IMR-90 (cell line): ENCODE measurements at regions not wholly inside any gene's neighbourhood (a gene's known extent, or its start where the extent isn't known, plus 50 kb on each side); places are given as distances from the start of the nearest gene placed in this dataset.

Source experiments
- ATAC-seq: fragments of 200-7000 bp; cut with Tn5 transposase; 2 replicates; pipeline ENCODE4 v1.9.1; 2020; ENCODE audit warnings: low read depth, mild to moderate bottlenecking, moderate library complexity
- BruUV-seq: library from RNA; stranded (reverse); fragments of 400-500 nt; replicated peaks from 2 replicates; lab custom pipeline; 2021; lab: Mats Ljungman, UMichigan
- CTCF ChIA-PET: fragments of 300-600 bp; formaldehyde crosslinking; extraction: SDS; loops from one replicate; lab custom pipeline; 2021; ENCODE audit warnings: antibody characterized with exemption; lab: Yijun Ruan, JAX
- POLR2A ChIA-PET: fragments of 300-600 bp; sonication (Branson Sonifier 250); formaldehyde crosslinking; loops from one replicate; lab custom pipeline; 2022; ENCODE audit warnings: antibody characterized with exemption; ENCODE audit not compliant: unreplicated experiment; lab: Charles Lee
- DNase-seq: peaks from one replicate; pipeline ENCODE4 v3.0.0; 2013
- H2AFZ ChIP-seq: replicated peaks from 2 replicates; pipeline ENCODE3; 2013; ENCODE audit warnings: low read length, mild to moderate bottlenecking; ENCODE audit not compliant: poor library complexity
- H2AK5ac ChIP-seq: 2 replicates; pipeline ENCODE4 v1.6.1; 2013; ENCODE audit warnings: low read depth, low read length, inconsistent platforms
- H2AK9ac ChIP-seq: replicated peaks from 2 replicates; pipeline ENCODE3; 2013; ENCODE audit warnings: mild to moderate bottlenecking, low read depth, low read length, moderate library complexity; ENCODE audit not compliant: poor library complexity
- H2BK120ac ChIP-seq: 2 replicates; pipeline ENCODE4 v1.6.1; 2013; ENCODE audit warnings: low read depth, low read length, inconsistent platforms
- H2BK15ac ChIP-seq: 3 replicates; pipeline ENCODE4 v1.6.1; 2013; ENCODE audit warnings: low read depth, low read length, inconsistent platforms
- H2BK20ac ChIP-seq: 2 replicates; pipeline ENCODE4 v1.6.1; 2013; ENCODE audit warnings: low read depth, mild to moderate bottlenecking, inconsistent platforms, low read length, moderate library complexity
- H2BK5ac ChIP-seq: 2 replicates; pipeline ENCODE4 v1.6.1; 2013; ENCODE audit warnings: mild to moderate bottlenecking, low read depth, low read length, inconsistent platforms; ENCODE audit not compliant: poor library complexity, severe bottlenecking
- H3K14ac ChIP-seq: replicated peaks from 2 replicates; pipeline ENCODE4 v1.6.1; 2013; ENCODE audit warnings: low read depth, low read length, inconsistent platforms
- H3K18ac ChIP-seq: 2 replicates; pipeline ENCODE4 v1.6.1; 2013; ENCODE audit warnings: low read depth, low read length, control low read depth
- H3K23ac ChIP-seq: 2 replicates; pipeline ENCODE4 v1.6.1; 2013; ENCODE audit warnings: low read depth, low read length, inconsistent platforms
- H3K27ac ChIP-seq: 2 replicates; pipeline ENCODE4 v1.5.1; 2013; ENCODE audit warnings: mild to moderate bottlenecking, control low read depth, low read length; ENCODE audit not compliant: insufficient read depth
- H3K27me3 ChIP-seq: 2 replicates; pipeline ENCODE4 v1.6.1; 2013; ENCODE audit warnings: low read length; ENCODE audit not compliant: control insufficient read depth, insufficient read depth
- H3K36me3 ChIP-seq: 2 replicates; pipeline ENCODE4 v1.6.1; 2013; ENCODE audit warnings: low read length, mixed read lengths; ENCODE audit not compliant: control insufficient read depth, insufficient read depth
- H3K4ac ChIP-seq: 2 replicates; pipeline ENCODE4 v1.6.1; 2013; ENCODE audit warnings: low read depth, low read length, inconsistent platforms
- H3K4me1 ChIP-seq: 2 replicates; pipeline ENCODE4 v1.6.1; 2013; ENCODE audit warnings: low read length, mixed read lengths; ENCODE audit not compliant: control insufficient read depth, insufficient read depth
- H3K4me2 ChIP-seq: 2 replicates; pipeline ENCODE4 v1.6.1; 2013; ENCODE audit warnings: low read depth, mild to moderate bottlenecking, control low read depth, low read length, moderate library complexity
- H3K4me3 ChIP-seq: 2 replicates; pipeline ENCODE4 v1.5.1; 2013; ENCODE audit warnings: low read depth, mild to moderate bottlenecking, control low read depth, low read length, moderate library complexity; ENCODE audit not compliant: insufficient read depth
- H3K56ac ChIP-seq: 2 replicates; pipeline ENCODE4 v1.6.1; 2013; ENCODE audit warnings: low read length, inconsistent platforms; ENCODE audit not compliant: insufficient read depth; ENCODE audit errors: extremely low read depth
- H3K79me1 ChIP-seq, 2 experiments: 2 replicates each; pipeline ENCODE4 v1.6.1; 2013; ENCODE audit warnings: low read length in 2 of 2, inconsistent platforms in 1 of 2, low read depth in 1 of 2
- H3K9ac ChIP-seq: 2 replicates; pipeline ENCODE4 v1.6.1; 2013; ENCODE audit warnings: low read depth, low read length, control low read depth
- H3K9me1 ChIP-seq: 2 replicates; pipeline ENCODE4 v1.6.1; 2013; ENCODE audit warnings: low read length, inconsistent platforms; ENCODE audit not compliant: insufficient read depth
- H3K9me3 ChIP-seq: 2 replicates; pipeline ENCODE4 v1.6.1; 2013; ENCODE audit warnings: low read length; ENCODE audit not compliant: control insufficient read depth, insufficient read depth
- H4K20me1 ChIP-seq: 2 replicates; pipeline ENCODE4 v1.6.1; 2013; ENCODE audit warnings: low read length, inconsistent platforms; ENCODE audit not compliant: insufficient read depth
- H4K5ac ChIP-seq: 2 replicates; pipeline ENCODE4 v1.6.1; 2013; ENCODE audit warnings: mild to moderate bottlenecking, low read depth, low read length, control low read depth
- H4K8ac ChIP-seq, 2 experiments: 2 replicates each; pipeline ENCODE4 v1.6.1; 2013; ENCODE audit warnings: low read depth in 2 of 2, low read length in 2 of 2, control low read depth in 1 of 2, inconsistent platforms in 1 of 2
- H4K91ac ChIP-seq: 2 replicates; pipeline ENCODE4 v1.6.1; 2013; ENCODE audit warnings: low read depth, low read length, inconsistent platforms; ENCODE audit not compliant: insufficient read depth
- BHLHE40 ChIP-seq: fragments of 150-350 bp; IDR thresholded peaks from 2 replicates; pipeline ENCODE4 v1.6.1; 2016; ENCODE audit warnings: mild to moderate bottlenecking, low read depth, low read length
- CEBPB ChIP-seq: IDR thresholded peaks from 2 replicates; pipeline ENCODE4 v1.6.1; 2012; ENCODE audit warnings: low read depth, low read length, improper control_type of control experiment
- CHD1 ChIP-seq: IDR thresholded peaks from 2 replicates; pipeline ENCODE4 v1.6.1; 2012; ENCODE audit warnings: low read depth, low read length, improper control_type of control experiment
- FOS ChIP-seq: fragments of 150-350 bp; IDR thresholded peaks from 2 replicates; pipeline ENCODE4 v1.6.1; 2016; ENCODE audit warnings: low read depth, low read length
- MAFK ChIP-seq: IDR thresholded peaks from 2 replicates; pipeline ENCODE4 v1.6.1; 2012; ENCODE audit warnings: low read depth, low read length, improper control_type of control experiment
- MAZ ChIP-seq: IDR thresholded peaks from 2 replicates; pipeline ENCODE4 v1.6.1; 2012; ENCODE audit warnings: low read depth, mild to moderate bottlenecking, low read length, improper control_type of control experiment, moderate library complexity, borderline replicate concordance
- MXI1 ChIP-seq: IDR thresholded peaks from 2 replicates; pipeline ENCODE4 v1.6.1; 2012; ENCODE audit warnings: low read depth, mild to moderate bottlenecking, low read length, moderate library complexity, borderline replicate concordance
- NFE2L2 ChIP-seq: fragments of 150-350 bp; IDR thresholded peaks from 2 replicates; pipeline ENCODE4 v1.6.1; 2016; ENCODE audit warnings: low read depth, mild to moderate bottlenecking, low read length
- POLR2A ChIP-seq: IDR thresholded peaks from 2 replicates; pipeline ENCODE4 v1.6.1; 2012; ENCODE audit warnings: mild to moderate bottlenecking, low read depth, low read length
- RAD21 ChIP-seq: IDR thresholded peaks from 2 replicates; pipeline ENCODE4 v1.6.1; 2012; ENCODE audit warnings: low read length, improper control_type of control experiment
- RCOR1 ChIP-seq: IDR thresholded peaks from 2 replicates; pipeline ENCODE4 v1.6.1; 2012; ENCODE audit warnings: mild to moderate bottlenecking, low read length, improper control_type of control experiment; ENCODE audit not compliant: insufficient replicate concordance
- RFX5 ChIP-seq: IDR thresholded peaks from 2 replicates; pipeline ENCODE4 v1.8.0; 2012; ENCODE audit warnings: low read depth, mild to moderate bottlenecking, low read length, moderate library complexity
- SMC3 ChIP-seq: fragments of 150-350 bp; IDR thresholded peaks from 2 replicates; pipeline ENCODE4 v1.6.1; 2016; ENCODE audit warnings: low read depth, mild to moderate bottlenecking, antibody characterized with exemption, low read length, moderate library complexity
- WGBS, 2 experiments: methylation state at CpG; one replicate each; pipeline versions ENCODE4 v1.1.5 to v1.1.7; 2013; ENCODE audit warnings: missing lambda C conversion rate in 2 of 2; ENCODE audit not compliant: insufficient read length in 1 of 2; ENCODE audit errors: extremely low coverage in 2 of 2; 5-methylcytosine and 5-hydroxymethylcytosine counted together
- dilution Hi-C: fragments of 300-500 bp; cut with HindIII; formaldehyde crosslinking; loops from one replicate; pipeline ENCODE4 v1.14.3; 2018; ENCODE audit warnings: low sequenced_read_pairs; ENCODE audit not compliant: unreplicated experiment
- in situ Hi-C: fragments of 300-500 bp; cut with MboI; formaldehyde crosslinking; loops from 3 replicates; pipeline ENCODE4 v1.14.3; 2019; ENCODE audit warnings: low sequenced_read_pairs, inconsistent platforms, mixed read lengths
- intact Hi-C: fragments of 100-400 bp; cut with micrococcal nuclease; formaldehyde crosslinking; loops from 2 replicates; pipeline ENCODE4 v1.10.0; 2022
- TF ChIP-seq, protein P1 (sequence below): conservative IDR thresholded peaks from 2 replicates; pipeline ENCODE4 v1.5.1; 2012; ENCODE audit warnings: mild to moderate bottlenecking, low read depth, low read length, improper control_type of control experiment
- TF ChIP-seq, protein P2 (sequence below): fragments of 150-350 bp; IDR thresholded peaks from 2 replicates; pipeline ENCODE4 v1.6.1; 2016; ENCODE audit warnings: low read depth, mild to moderate bottlenecking, low read length, moderate library complexity, borderline replicate concordance
- TF ChIP-seq, protein P3 (sequence below): fragments of 150-350 bp; IDR thresholded peaks from 2 replicates; pipeline ENCODE4 v1.6.1; 2017; ENCODE audit warnings: mild to moderate bottlenecking, antibody characterized with exemption, low read length, low read depth

DNA sequence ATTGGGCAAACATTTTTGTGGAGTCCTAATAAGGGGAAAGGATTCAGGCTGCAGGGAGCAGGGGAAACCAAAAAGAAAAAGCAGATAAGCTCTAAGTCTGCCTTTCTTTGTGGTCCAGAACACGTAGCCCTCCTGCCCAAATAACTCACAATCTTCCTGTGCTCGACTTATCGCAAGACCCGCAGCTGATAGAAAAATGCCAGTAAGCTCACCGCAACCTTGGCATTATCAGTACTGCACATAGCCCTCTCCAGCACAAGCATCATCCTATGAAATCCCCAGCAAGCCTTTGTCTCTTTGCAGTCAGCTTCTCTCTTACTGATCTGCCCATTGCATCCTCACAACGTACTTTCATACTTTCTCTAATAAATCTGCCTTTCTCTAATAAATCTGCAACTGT lies 202.4 kb upstream of the HNRNPA3 start:
- CTCF ChIA-PET: no interaction called here
- Histone ChIP-seq H2AK5ac (no peak overlapping the region), H4K8ac (no peak overlapping the region), H3K18ac (no peak overlapping the region), H3K9ac (no peak overlapping the region), H2BK15ac (no peak overlapping the region), H2AK9ac (no peak overlapping the region), H4K20me1 (no peaks in the 10 kb centered on the region), H3K14ac (no peak overlapping the region), H3K79me1 (no peaks in the 10 kb centered on the region), H3K9me3 (no peaks in the 10 kb centered on the region), H4K91ac (no peak overlapping the region), H2BK5ac (no peak overlapping the region), H4K5ac (no peak overlapping the region), H3K9me1 (no peaks in the 10 kb centered on the region), H3K36me3 (no peaks in the 10 kb centered on the region), H2BK120ac (no peak overlapping the region), H3K4ac (no peak overlapping the region), H3K4me1 (no peaks in the 10 kb centered on the region), H2AFZ (no peak overlapping the region), H3K27ac (no peak overlapping the region), H3K4me3 (no peak overlapping the region), H3K56ac (no peak overlapping the region), H3K4me2 (no peak overlapping the region), H3K27me3 (no peaks in the 10 kb centered on the region), H2BK20ac (no peak overlapping the region), H3K23ac (no peak overlapping the region)
- ATAC-seq (no peak), DNase-seq (no peak)
- WGBS, 2 experiments: 68% methylated on average over 5 of the region's 6 CpGs; no CpG with 5 or more reads in 1 of the 2 experiments
- TF ChIP-seq RFX5 (no peak), CEBPB (no peak), FOS (no peak), POLR2A (no peak), RCOR1 (no peak), MAFK (no peak), SMC3 (no peak), MXI1 (no peak), BHLHE40 (no peak), MAZ (no peak), NFE2L2 (no peak), RAD21 (no peak), CHD1 (no peak)
- TF ChIP-seq, protein P1, sequence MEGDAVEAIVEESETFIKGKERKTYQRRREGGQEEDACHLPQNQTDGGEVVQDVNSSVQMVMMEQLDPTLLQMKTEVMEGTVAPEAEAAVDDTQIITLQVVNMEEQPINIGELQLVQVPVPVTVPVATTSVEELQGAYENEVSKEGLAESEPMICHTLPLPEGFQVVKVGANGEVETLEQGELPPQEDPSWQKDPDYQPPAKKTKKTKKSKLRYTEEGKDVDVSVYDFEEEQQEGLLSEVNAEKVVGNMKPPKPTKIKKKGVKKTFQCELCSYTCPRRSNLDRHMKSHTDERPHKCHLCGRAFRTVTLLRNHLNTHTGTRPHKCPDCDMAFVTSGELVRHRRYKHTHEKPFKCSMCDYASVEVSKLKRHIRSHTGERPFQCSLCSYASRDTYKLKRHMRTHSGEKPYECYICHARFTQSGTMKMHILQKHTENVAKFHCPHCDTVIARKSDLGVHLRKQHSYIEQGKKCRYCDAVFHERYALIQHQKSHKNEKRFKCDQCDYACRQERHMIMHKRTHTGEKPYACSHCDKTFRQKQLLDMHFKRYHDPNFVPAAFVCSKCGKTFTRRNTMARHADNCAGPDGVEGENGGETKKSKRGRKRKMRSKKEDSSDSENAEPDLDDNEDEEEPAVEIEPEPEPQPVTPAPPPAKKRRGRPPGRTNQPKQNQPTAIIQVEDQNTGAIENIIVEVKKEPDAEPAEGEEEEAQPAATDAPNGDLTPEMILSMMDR: no peak
- TF ChIP-seq, protein P2, sequence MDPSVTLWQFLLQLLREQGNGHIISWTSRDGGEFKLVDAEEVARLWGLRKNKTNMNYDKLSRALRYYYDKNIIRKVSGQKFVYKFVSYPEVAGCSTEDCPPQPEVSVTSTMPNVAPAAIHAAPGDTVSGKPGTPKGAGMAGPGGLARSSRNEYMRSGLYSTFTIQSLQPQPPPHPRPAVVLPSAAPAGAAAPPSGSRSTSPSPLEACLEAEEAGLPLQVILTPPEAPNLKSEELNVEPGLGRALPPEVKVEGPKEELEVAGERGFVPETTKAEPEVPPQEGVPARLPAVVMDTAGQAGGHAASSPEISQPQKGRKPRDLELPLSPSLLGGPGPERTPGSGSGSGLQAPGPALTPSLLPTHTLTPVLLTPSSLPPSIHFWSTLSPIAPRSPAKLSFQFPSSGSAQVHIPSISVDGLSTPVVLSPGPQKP: no peak
- TF ChIP-seq, protein P3, sequence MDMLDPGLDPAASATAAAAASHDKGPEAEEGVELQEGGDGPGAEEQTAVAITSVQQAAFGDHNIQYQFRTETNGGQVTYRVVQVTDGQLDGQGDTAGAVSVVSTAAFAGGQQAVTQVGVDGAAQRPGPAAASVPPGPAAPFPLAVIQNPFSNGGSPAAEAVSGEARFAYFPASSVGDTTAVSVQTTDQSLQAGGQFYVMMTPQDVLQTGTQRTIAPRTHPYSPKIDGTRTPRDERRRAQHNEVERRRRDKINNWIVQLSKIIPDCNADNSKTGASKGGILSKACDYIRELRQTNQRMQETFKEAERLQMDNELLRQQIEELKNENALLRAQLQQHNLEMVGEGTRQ: no peak
- in situ Hi-C loops (no loop called here), intact Hi-C loops (no loop called here), dilution Hi-C loops (no loop called here)
- BruUV-seq: no TSS peak
- POLR2A ChIA-PET: no interaction called here
